IMR-90 (cell line): ENCODE measurements at regions not wholly inside any gene's neighbourhood (a gene's known extent, or its start where the extent isn't known, plus 50 kb on each side); places are given as distances from the start of the nearest gene placed in this dataset.

ENCODE experiments used
- BHLHE40 ChIP-seq: fragments of 150-350 bp; IDR thresholded peaks from 2 replicates; pipeline ENCODE4 v1.6.1; 2016; ENCODE audit warnings: mild to moderate bottlenecking, low read depth, low read length
- CEBPB ChIP-seq: IDR thresholded peaks from 2 replicates; pipeline ENCODE4 v1.6.1; 2012; ENCODE audit warnings: low read depth, low read length, improper control_type of control experiment
- CHD1 ChIP-seq: IDR thresholded peaks from 2 replicates; pipeline ENCODE4 v1.6.1; 2012; ENCODE audit warnings: low read depth, low read length, improper control_type of control experiment
- CTCF ChIP-seq: conservative IDR thresholded peaks from 2 replicates; pipeline ENCODE4 v1.5.1; 2012; ENCODE audit warnings: mild to moderate bottlenecking, low read depth, low read length, improper control_type of control experiment
- ELK1 ChIP-seq: fragments of 150-350 bp; IDR thresholded peaks from 2 replicates; pipeline ENCODE4 v1.6.1; 2016; ENCODE audit warnings: low read depth, mild to moderate bottlenecking, low read length, moderate library complexity, borderline replicate concordance
- MAZ ChIP-seq: IDR thresholded peaks from 2 replicates; pipeline ENCODE4 v1.6.1; 2012; ENCODE audit warnings: low read depth, mild to moderate bottlenecking, low read length, improper control_type of control experiment, moderate library complexity, borderline replicate concordance
- MXI1 ChIP-seq: IDR thresholded peaks from 2 replicates; pipeline ENCODE4 v1.6.1; 2012; ENCODE audit warnings: low read depth, mild to moderate bottlenecking, low read length, moderate library complexity, borderline replicate concordance
- NFE2L2 ChIP-seq: fragments of 150-350 bp; IDR thresholded peaks from 2 replicates; pipeline ENCODE4 v1.6.1; 2016; ENCODE audit warnings: low read depth, mild to moderate bottlenecking, low read length
- POLR2A ChIP-seq: IDR thresholded peaks from 2 replicates; pipeline ENCODE4 v1.6.1; 2012; ENCODE audit warnings: mild to moderate bottlenecking, low read depth, low read length
- RAD21 ChIP-seq: IDR thresholded peaks from 2 replicates; pipeline ENCODE4 v1.6.1; 2012; ENCODE audit warnings: low read length, improper control_type of control experiment
- RFX5 ChIP-seq: IDR thresholded peaks from 2 replicates; pipeline ENCODE4 v1.8.0; 2012; ENCODE audit warnings: low read depth, mild to moderate bottlenecking, low read length, moderate library complexity
- SMC3 ChIP-seq: fragments of 150-350 bp; IDR thresholded peaks from 2 replicates; pipeline ENCODE4 v1.6.1; 2016; ENCODE audit warnings: low read depth, mild to moderate bottlenecking, antibody characterized with exemption, low read length, moderate library complexity
- USF2 ChIP-seq: fragments of 150-350 bp; IDR thresholded peaks from 2 replicates; pipeline ENCODE4 v1.6.1; 2017; ENCODE audit warnings: mild to moderate bottlenecking, antibody characterized with exemption, low read length, low read depth

GRCh38 chr10:91149550-91149949 is 70.9 kb upstream of the PCGF5 start:
- TF ChIP-seq CTCF (no peak), POLR2A (no peak), RAD21 (no peak), CEBPB (no peak), RFX5 (no peak), SMC3 (no peak), USF2 (no peak), MXI1 (no peak), BHLHE40 (no peak), NFE2L2 (no peak), CHD1 (no peak), MAZ (no peak), ELK1 (no peak)
